GM12875 (cell line): ENCODE measurements at regions not wholly inside any gene's neighbourhood (a gene's known extent, or its start where the extent isn't known, plus 50 kb on each side); places are given as distances from the start of the nearest gene placed in this dataset.

Experiments
- H3K4me3 ChIP-seq: one replicate; pipeline ENCODE4 v1.5.1; 2011; ENCODE audit warnings: low read depth, low read length, control low read depth
- TF ChIP-seq, protein P1 (sequence below): IDR thresholded peaks from 2 replicates; pipeline ENCODE4 v1.5.1; 2011; ENCODE audit warnings: low read depth, mild to moderate bottlenecking, control low read depth, inconsistent platforms, low read length, moderate library complexity, borderline replicate concordance; ENCODE audit not compliant: insufficient read depth

DNA sequence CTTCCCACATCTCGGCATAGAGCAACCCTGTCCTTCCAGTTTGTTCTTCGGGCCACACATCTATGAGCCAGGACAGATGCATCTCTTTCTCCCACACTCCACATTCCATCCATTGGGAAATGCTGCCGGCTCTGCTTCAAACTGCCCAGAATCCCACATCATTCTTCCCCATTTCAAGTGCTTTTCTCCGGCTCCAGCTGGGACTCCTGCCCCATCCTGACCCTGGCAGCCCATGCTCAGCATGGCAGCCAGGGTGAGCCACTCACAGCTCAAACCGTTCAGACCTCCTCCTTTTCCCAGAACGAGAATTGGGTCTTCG is 132.8 kb upstream of the SDK2 start:
- TF ChIP-seq, protein P1, sequence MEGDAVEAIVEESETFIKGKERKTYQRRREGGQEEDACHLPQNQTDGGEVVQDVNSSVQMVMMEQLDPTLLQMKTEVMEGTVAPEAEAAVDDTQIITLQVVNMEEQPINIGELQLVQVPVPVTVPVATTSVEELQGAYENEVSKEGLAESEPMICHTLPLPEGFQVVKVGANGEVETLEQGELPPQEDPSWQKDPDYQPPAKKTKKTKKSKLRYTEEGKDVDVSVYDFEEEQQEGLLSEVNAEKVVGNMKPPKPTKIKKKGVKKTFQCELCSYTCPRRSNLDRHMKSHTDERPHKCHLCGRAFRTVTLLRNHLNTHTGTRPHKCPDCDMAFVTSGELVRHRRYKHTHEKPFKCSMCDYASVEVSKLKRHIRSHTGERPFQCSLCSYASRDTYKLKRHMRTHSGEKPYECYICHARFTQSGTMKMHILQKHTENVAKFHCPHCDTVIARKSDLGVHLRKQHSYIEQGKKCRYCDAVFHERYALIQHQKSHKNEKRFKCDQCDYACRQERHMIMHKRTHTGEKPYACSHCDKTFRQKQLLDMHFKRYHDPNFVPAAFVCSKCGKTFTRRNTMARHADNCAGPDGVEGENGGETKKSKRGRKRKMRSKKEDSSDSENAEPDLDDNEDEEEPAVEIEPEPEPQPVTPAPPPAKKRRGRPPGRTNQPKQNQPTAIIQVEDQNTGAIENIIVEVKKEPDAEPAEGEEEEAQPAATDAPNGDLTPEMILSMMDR, result no peak

DNA sequence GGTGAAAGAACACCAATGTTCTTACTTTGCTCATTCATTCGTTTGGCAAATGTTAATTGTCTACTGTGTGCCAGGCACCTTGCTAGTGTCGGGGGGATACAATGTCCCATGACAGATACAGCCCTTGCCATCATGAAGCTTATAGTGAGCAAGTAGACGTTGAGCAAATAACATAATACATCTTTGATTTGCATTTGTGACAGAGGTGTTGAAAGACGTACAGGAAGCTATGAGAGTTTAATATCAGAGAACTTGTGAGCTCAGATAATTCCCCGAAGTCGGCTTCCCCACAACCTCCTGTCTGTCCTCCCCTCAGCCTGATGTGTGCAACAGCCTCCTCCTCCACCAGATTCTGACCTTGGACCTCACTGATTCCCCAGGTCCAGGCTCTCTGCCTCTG is 138.0 kb upstream of the SDK2 start:
- H3K4me3 ChIP-seq, result no peak overlapping the region
- TF ChIP-seq, protein P1, result no peak

More for the DNA sequence above, 132.8 kb upstream of the SDK2 start:
- H3K4me3 ChIP-seq, result no peak overlapping the region

DNA sequence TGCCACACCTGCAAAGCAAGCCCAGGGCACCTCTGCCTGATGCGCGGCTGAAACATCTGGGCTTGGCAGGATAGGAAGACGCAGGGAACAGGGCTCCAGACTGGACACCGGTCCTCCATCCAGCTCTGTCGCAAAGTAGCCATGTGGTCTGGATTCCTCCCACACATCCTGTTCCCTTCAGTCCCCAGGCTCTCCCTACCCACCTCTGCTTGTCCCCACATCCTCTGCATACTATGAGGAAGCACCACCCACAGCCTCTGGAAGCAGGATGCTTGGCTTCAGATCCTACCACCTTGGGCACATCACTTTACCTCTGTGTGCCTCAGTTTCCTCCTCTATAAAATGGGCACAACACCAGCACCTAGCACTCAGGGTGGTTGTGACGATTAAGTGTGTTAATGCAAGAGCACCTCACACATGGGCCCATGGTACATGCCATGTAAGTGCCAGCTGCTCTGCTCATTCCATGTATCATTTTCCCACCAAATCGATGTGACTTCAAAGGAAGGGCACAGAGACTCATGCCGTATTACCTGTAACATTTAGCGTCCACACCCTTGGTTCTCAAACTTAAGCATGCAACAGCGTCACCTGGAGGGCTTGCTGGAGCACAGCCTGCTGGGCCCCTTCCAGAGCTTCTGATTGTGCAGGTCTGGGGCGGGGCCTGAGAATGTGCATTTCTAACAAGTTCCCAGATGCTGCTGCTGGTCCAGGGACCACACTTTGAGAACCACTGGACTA is 138.6 kb upstream of the SDK2 start:
- TF ChIP-seq, protein P1, result peak; percentile 26; the same call in 1 of the 2 replicates
- no peak overlapping the region for H3K4me3 ChIP-seq

DNA sequence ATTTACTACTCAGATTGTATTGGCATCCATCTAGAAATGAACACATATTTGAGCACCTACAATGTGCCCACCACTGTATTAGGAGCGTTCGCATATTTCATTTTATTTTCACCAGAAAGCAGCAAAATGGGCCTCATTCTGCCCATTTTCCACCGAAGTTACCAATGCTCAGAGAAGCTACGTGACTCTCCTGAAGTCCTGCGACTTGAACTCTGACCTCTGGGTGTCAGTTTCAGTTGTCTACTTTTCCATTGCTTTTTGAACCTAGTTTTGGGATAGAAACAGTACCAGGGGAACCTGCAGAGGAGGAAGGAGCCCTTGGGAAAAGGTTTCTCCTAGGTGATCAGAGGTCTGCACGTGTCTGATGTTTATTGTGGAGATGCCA is 139.1 kb upstream of the SDK2 start:
- no peak overlapping the region for H3K4me3 ChIP-seq
- TF ChIP-seq, protein P1, result no peak

DNA sequence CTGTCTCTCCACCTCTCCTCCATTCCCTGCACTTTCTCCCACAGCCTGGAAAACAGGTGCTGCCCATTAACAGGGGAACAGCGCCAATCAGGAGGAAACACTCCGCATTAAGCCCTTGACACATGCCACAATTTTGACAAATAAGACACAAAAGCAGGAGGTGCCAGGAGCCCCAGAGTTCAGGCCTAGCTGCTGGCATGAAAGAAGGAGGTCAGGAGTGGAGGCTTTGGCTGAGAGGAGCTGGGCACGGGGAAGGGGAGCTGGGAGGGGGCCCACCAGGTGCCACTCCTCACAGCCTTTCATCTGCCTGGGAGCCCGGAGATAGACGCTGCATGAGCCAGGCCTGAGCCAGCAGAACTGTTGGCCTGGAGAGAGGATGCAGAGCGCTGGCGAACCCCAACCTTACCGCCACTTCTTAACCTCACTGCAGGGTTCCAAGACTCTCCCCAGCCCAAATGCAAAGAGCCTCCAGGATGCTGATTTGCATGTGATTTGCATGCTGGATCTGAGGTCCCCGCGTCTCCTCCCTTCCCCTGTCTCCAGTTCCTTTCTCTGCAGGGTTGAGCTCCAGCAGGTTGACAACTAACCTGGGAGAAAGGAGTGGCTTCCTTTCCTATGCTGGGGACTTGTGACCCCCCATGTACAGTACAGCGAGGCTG is 139.8 kb upstream of the SDK2 start:
- TF ChIP-seq, protein P1, result no peak
- no peak overlapping the region for H3K4me3 ChIP-seq

DNA sequence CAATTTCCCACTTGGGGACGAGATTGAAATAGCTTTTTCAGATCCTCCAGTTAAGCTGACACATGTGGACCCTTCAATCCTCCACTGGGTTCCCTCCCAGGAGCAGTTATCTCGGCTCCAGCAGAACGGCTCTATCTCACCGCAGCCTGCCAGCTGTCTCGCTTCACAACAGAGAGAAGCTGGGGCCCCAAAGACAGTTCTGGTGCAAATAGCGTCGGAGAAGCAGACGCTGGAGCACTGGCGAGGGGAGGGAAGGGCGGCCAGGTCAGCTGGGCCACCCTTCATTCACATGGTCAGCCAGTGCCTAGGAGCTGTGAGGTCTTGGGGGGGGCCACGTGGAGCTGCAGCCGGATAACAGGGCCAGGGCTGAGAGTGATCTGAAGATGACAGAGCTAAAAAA is 141.3 kb upstream of the SDK2 start:
- no peak overlapping the region for H3K4me3 ChIP-seq
- TF ChIP-seq, protein P1, result no peak
